Epithelial cell of proximal tubule (primary cell): ENCODE measurements at regions not wholly inside any gene's neighbourhood (a gene's known extent, or its start where the extent isn't known, plus 50 kb on each side); places are given as distances from the start of the nearest gene placed in this dataset.

ENCODE experiments used
- DNase-seq: peaks from one replicate; pipeline ENCODE4 v3.0.0-alpha.2; 2011; ENCODE audit warnings: low read depth
- H3K4me3 ChIP-seq: 2 replicates; pipeline ENCODE4 v1.5.1; 2011; ENCODE audit warnings: low read depth, mild to moderate bottlenecking, low read length
- CTCF ChIP-seq: conservative IDR thresholded peaks from 2 replicates; pipeline ENCODE4 v1.5.1; 2012; ENCODE audit warnings: low read depth, mild to moderate bottlenecking, low read length

GRCh38 chrY:21175505-21175904, 335.6 kb upstream of the RBMY1B start:
- no peak for DNase-seq
- TF ChIP-seq CTCF, result no peak

GRCh38 chrY:21177306-21177800, 333.8 kb upstream of the RBMY1B start:
- TF ChIP-seq CTCF, result no peak
- DNase-seq, result no peak
- H3K4me3 ChIP-seq, result no peak overlapping the region

More at GRCh38 chrY:21175505-21175904, 335.6 kb upstream of the RBMY1B start:
- H3K4me3 ChIP-seq, result no peak overlapping the region

GRCh38 chrY:21178281-21178680, 332.9 kb upstream of the RBMY1B start:
- H3K4me3 ChIP-seq, result no peak overlapping the region
- TF ChIP-seq CTCF, result no peak
- no peak for DNase-seq

DNA sequence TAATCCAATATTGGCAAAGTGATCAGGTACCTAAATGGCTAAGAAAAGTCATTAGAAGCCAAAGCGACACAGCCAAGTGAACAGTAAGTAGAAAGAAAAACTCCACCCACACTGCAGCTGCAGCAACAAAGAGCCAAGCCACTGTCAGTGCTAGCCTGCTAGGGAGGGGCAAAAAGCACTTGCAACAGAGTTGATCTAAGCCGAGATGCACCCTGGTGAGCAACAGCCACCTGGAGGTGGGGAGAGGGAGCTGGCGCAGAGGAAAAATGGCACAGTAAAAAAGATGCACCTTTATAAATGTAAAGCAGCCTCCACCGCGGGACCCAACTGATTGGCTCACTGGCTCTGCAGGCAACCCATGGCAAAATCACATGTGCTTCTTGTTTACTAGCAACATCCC, 330.2 kb upstream of the RBMY1B start:
- DNase-seq, result no peak
- no peak overlapping the region for H3K4me3 ChIP-seq
- no peak for TF ChIP-seq CTCF

DNA sequence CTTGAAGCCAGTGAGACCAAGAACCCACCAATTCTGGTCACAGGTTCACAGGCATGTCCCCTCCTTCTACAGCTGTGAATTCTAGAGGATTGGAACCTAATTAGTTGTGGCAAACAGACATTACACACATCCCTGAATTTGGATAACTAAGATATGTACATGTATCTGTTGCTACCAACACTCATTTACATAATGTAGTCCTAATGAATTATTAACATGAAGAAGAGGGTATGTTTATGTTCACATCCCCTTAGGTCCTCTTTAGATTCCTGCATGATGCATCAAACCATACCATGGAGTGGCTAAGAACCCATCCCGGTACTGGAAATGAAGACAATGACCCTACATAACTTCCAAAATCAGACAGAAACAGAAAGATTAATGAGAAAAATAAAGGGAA, 326.9 kb upstream of the RBMY1B start:
- DNase-seq, result no peak
- H3K4me3 ChIP-seq, result no peak overlapping the region
- TF ChIP-seq CTCF, result no peak

GRCh38 chrY:21185419-21186105, 325.6 kb upstream of the RBMY1B start:
- no peak overlapping the region for H3K4me3 ChIP-seq
- no peak for TF ChIP-seq CTCF
- DNase-seq, result no peak

DNA sequence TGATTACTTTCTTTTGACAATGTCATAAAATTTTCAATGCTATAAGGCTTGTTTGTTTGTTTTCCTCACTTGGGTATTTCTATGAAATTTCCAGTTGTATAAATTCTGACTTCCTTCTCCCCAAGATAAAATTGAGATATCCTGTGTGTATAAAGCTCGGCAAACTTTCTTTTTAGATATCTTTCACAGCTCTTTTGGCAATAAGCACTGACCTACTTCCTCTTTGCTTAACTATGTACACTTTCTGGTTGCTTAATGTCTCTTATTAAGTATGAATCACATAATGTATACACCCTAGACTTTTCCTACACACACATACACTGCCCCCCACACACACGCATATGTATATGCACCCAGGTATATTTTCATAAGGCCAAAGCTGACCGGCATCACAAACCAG, 318.4 kb upstream of the RBMY1B start:
- no peak for TF ChIP-seq CTCF
- DNase-seq, result no peak
- H3K4me3 ChIP-seq, result no peak overlapping the region
